ENCODE measurements at regions not wholly inside any gene's neighbourhood (a gene's known extent, or its start where the extent isn't known, plus 50 kb on each side); places are given as distances from the start of the nearest gene placed in this dataset.

GRCh38 chr6:117776441-117776840 is 101.2 kb downstream of the NUS1 start:
- H3K4me2 ChIP-seq (ENCODE audit: low read length) = no peak overlapping the region
- H3F3A ChIP-seq (ENCODE audit: insufficient read depth, low read length, poor library complexity, severe bottlenecking) = no peaks in the 10 kb centered on the region
- TF ChIP-seq EZH2 (IDR thresholded peaks at IDR 0.05; ENCODE audit: borderline replicate concordance, insufficient read depth, low read length, poor library complexity, severe bottlenecking) (no peak), CTCF (IDR thresholded peaks at IDR 0.05; ENCODE audit: poor library complexity, severe bottlenecking) (no peak), REST (IDR thresholded peaks at IDR 0.05; ENCODE audit: borderline replicate concordance) (no peak), SMC3 (conservative IDR thresholded peaks at IDR 0.05; ENCODE audit: poor library complexity) (no peak), POLR2AphosphoS5 (IDR thresholded peaks at IDR 0.05) (no peak)
- H3K27me3 ChIP-seq (ENCODE audit: insufficient read depth, low read depth, low read length) = no peaks in the 10 kb centered on the region
- no peak overlapping the region for H3K27ac ChIP-seq (ENCODE audit: low read length)
- H3K9me2 ChIP-seq (ENCODE audit: insufficient read depth, low read length) = no peaks in the 10 kb centered on the region
- H2AFZ ChIP-seq (ENCODE audit: low read depth, low read length) = no peak overlapping the region
- no peaks in the 10 kb centered on the region for H3K36me3 ChIP-seq (ENCODE audit: insufficient read depth, low read length)
- H4K20me1 ChIP-seq (ENCODE audit: insufficient read depth) = no peaks in the 10 kb centered on the region
- no peak overlapping the region for H3K4me3 ChIP-seq (ENCODE audit: low read length)
- no peaks in the 10 kb centered on the region for H3K9me3 ChIP-seq (ENCODE audit: low read length)
- H3K9ac ChIP-seq (ENCODE audit: low read length) = no peak overlapping the region
- no peaks in the 10 kb centered on the region for H3K79me2 ChIP-seq (replicated peaks; ENCODE audit: insufficient read depth, low read length)

- TF ChIP-seq RAD21 (conservative IDR thresholded peaks at IDR 0.05) (no peak), TAF1 (IDR thresholded peaks at IDR 0.05; ENCODE audit: low read depth) (no peak), POLR2AphosphoS5 (IDR thresholded peaks at IDR 0.05) (no peak), REST (IDR thresholded peaks at IDR 0.05; ENCODE audit: borderline replicate concordance) (no peak), EP300 (conservative IDR thresholded peaks at IDR 0.05; ENCODE audit: poor library complexity, severe bottlenecking) (no peak), SMC3 (conservative IDR thresholded peaks at IDR 0.05; ENCODE audit: poor library complexity) (no peak), EZH2 (IDR thresholded peaks at IDR 0.05; ENCODE audit: borderline replicate concordance, insufficient read depth, low read length, poor library complexity, severe bottlenecking) (no peak), MXI1 (conservative IDR thresholded peaks at IDR 0.05; ENCODE audit: poor library complexity, severe bottlenecking) (no peak), CTCF (IDR thresholded peaks at IDR 0.05; ENCODE audit: poor library complexity, severe bottlenecking) (no peak)
- Histone ChIP-seq H2AFZ (ENCODE audit: low read depth, low read length) (no peak overlapping the region), H3K9ac (ENCODE audit: low read length) (no peak overlapping the region), H3K36me3 (ENCODE audit: insufficient read depth, low read length) (no peaks in the 10 kb centered on the region), H3K79me2 (replicated peaks; ENCODE audit: insufficient read depth, low read length) (no peaks in the 10 kb centered on the region), H3K4me3 (ENCODE audit: low read length) (no peak overlapping the region), H4K20me1 (ENCODE audit: insufficient read depth) (no peaks in the 10 kb centered on the region), H3K27ac (ENCODE audit: low read length) (no peak overlapping the region), H3K9me2 (ENCODE audit: insufficient read depth, low read length) (no peaks in the 10 kb centered on the region), H3K9me3 (ENCODE audit: low read length) (no peaks in the 10 kb centered on the region), H3K4me2 (ENCODE audit: low read length) (no peak overlapping the region), H3F3A (ENCODE audit: insufficient read depth, low read length, poor library complexity, severe bottlenecking) (no peaks in the 10 kb centered on the region), H3K27me3 (ENCODE audit: insufficient read depth, low read depth, low read length) (no peaks in the 10 kb centered on the region)
Measured at GRCh38 chr6:117781550-117781949, 106.3 kb downstream of the NUS1 start.

All from neural cell (in vitro differentiated cells).